Right lobe of liver (tissue), 6 donors: ENCODE measurements at regions not wholly inside any gene's neighbourhood (a gene's known extent, or its start where the extent isn't known, plus 50 kb on each side); places are given as distances from the start of the nearest gene placed in this dataset.

Experiments
- ATAC-seq, 4 donors: fragments of 200-7000 bp; cut with Tn5 transposase; one replicate each; pipeline ENCODE4 v1.9.1; 2020; ENCODE audit warnings: mild to moderate bottlenecking in 4 of 4, moderate library complexity in 4 of 4
- DNase-seq, 3 donors: peaks; one replicate each; pipeline ENCODE4 v3.0.0-alpha.2; 2020
- H3K27ac ChIP-seq, 3 donors: fragments of 200-600 bp; one replicate each; pipeline ENCODE4 v1.8.0; 2022
- H3K27me3 ChIP-seq, 2 donors: fragments of 200-600 bp; one replicate each; pipeline ENCODE4 v1.8.0; 2022
- H3K36me3 ChIP-seq, 4 donors: fragments of 200-600 bp; sonication (generic) in 1 of 4; one replicate each; pipeline versions ENCODE4 v1.5.1 to v1.8.0; 2017 to 2022; ENCODE audit warnings: control low read depth in 1 of 4
- H3K4me1 ChIP-seq, 4 donors: fragments of 200-600 bp; sonication (generic) in 1 of 4; one replicate each; pipeline versions ENCODE4 v1.5.1 to v1.8.0; 2017 to 2022; ENCODE audit warnings: control low read depth in 1 of 4
- H3K4me3 ChIP-seq, 3 donors: fragments of 200-600 bp; one replicate each; pipeline ENCODE4 v1.8.0; 2022
- H3K9me3 ChIP-seq, 4 donors: fragments of 200-600 bp; sonication (generic) in 1 of 4; one replicate each; pipeline versions ENCODE4 v1.5.1 to v1.8.0; 2017 to 2022; ENCODE audit warnings: control low read depth in 1 of 4
- POLR2A ChIP-seq: fragments of 450-650 bp; IDR thresholded peaks from one replicate; pipeline ENCODE4 v1.6.1; 2017; ENCODE audit warnings: antibody characterized with exemption, mild to moderate bottlenecking
- WGBS: methylation state at CpG from one replicate; pipeline ENCODE4 v1.1.6; 2018; ENCODE audit warnings: low coverage, low lambda C conversion rate; ENCODE audit not compliant: insufficient coverage; ENCODE audit errors: missing lambda C conversion rate; 5-methylcytosine and 5-hydroxymethylcytosine counted together
- intact Hi-C, 2 donors: fragments of 100-400 bp; cut with DNase I; formaldehyde crosslinking; loops; one replicate each; pipeline versions ENCODE4 v1.11.2 to v1.14.1; 2022
- TF ChIP-seq, protein P1 (sequence below), 4 donors: fragments of 200-600 bp in 3 of 4; fragments of 450-650 bp in 1 of 4; IDR thresholded peaks; one replicate each; pipeline versions ENCODE4 v1.5.1 to v1.8.0; 2016 to 2022; ENCODE audit warnings: antibody characterized with exemption in 4 of 4, mild to moderate bottlenecking in 2 of 4
- donor health status: DM: no; HTN: yes; CAD: no.
- donor health status: DM: no; HTN: no; CAD: no.
- donor health status: DM: no; HTN: no; CAD: no.
- donor health status: DM: no; HTN: yes; CAD: no.
- donor health status: DM: no; HTN: yes; CAD: no.

DNA sequence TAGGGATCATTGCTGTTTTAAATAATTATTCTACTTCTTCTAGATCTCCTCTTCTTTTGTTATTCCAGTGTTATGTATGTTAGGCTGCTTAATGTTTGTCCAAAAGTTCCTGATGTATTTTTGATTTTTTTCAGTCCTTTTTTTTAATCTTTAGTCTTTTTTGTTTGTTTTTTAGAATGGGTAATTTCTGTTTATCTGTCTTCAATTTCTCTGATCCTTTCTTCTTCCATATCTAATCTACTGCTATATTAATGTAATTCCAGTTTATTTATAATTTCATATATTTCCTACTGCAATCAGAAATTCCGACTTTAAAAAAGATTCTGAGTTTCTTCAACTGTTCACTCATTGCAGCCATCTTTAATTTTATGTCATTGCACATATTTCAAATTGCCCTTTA, 452.8 kb upstream of the POT1 start:
- intact Hi-C loops: no loop called here
- Histone ChIP-seq H3K4me1 (no peaks in the 10 kb centered on the region), H3K9me3 (no peaks in the 10 kb centered on the region), H3K27me3 (no peaks in the 10 kb centered on the region), H3K4me3 (no peak overlapping the region), H3K36me3 (no peaks in the 10 kb centered on the region), H3K27ac (no peak overlapping the region)
- TF ChIP-seq, protein P1, sequence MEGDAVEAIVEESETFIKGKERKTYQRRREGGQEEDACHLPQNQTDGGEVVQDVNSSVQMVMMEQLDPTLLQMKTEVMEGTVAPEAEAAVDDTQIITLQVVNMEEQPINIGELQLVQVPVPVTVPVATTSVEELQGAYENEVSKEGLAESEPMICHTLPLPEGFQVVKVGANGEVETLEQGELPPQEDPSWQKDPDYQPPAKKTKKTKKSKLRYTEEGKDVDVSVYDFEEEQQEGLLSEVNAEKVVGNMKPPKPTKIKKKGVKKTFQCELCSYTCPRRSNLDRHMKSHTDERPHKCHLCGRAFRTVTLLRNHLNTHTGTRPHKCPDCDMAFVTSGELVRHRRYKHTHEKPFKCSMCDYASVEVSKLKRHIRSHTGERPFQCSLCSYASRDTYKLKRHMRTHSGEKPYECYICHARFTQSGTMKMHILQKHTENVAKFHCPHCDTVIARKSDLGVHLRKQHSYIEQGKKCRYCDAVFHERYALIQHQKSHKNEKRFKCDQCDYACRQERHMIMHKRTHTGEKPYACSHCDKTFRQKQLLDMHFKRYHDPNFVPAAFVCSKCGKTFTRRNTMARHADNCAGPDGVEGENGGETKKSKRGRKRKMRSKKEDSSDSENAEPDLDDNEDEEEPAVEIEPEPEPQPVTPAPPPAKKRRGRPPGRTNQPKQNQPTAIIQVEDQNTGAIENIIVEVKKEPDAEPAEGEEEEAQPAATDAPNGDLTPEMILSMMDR (IDR thresholded peaks at IDR 0.05): no peak
- TF ChIP-seq POLR2A: no peak
- DNase-seq: no peak
- WGBS: 36% methylated on average over 1 of the region's 1 CpG
- ATAC-seq: no peak

GRCh38 chr7:125375942-125376341, 446.3 kb upstream of the POT1 start:
- Histone ChIP-seq H3K9me3 (no peaks in the 10 kb centered on the region), H3K4me3 (no peak overlapping the region), H3K36me3 (no peaks in the 10 kb centered on the region), H3K27ac (no peak overlapping the region), H3K27me3 (peaks cover 0 to 4% of the 10 kb centered on the region in 2 donors), H3K4me1 (no peaks in the 10 kb centered on the region)
- DNase-seq (no peak), ATAC-seq (no peak)
- WGBS: 69% methylated on average over 3 of the region's 3 CpGs
- TF ChIP-seq POLR2A: no peak
- TF ChIP-seq, protein P1 (IDR thresholded peaks at IDR 0.05): no peak
- intact Hi-C loops: no loop called here

GRCh38 chr7:125370502-125370901, 440.9 kb upstream of the POT1 start:
- Histone ChIP-seq H3K4me1 (no peaks in the 10 kb centered on the region), H3K36me3 (no peaks in the 10 kb centered on the region), H3K4me3 (no peak overlapping the region), H3K27me3 (peaks cover 0 to 4% of the 10 kb centered on the region in 2 donors), H3K27ac (no peak overlapping the region), H3K9me3 (no peaks in the 10 kb centered on the region)
- intact Hi-C loops: no loop called here
- DNase-seq: no peak
- 54% methylated on average over 2 of the region's 2 CpGs for WGBS
- no peak for TF ChIP-seq POLR2A
- TF ChIP-seq, protein P1 (IDR thresholded peaks at IDR 0.05): no peak
- ATAC-seq: no peak

- ATAC-seq (no peak), DNase-seq (no peak)
- intact Hi-C loops: no loop called here
- no peak overlapping the region for H3K27ac ChIP-seq
- 47% methylated on average over 4 of the region's 4 CpGs for WGBS
- no peaks in the 10 kb centered on the region for H3K36me3 ChIP-seq
- H3K9me3 ChIP-seq: no peaks in the 10 kb centered on the region
- no peak overlapping the region for H3K4me3 ChIP-seq
- no peaks in the 10 kb centered on the region for H3K27me3 ChIP-seq
- H3K4me1 ChIP-seq: no peaks in the 10 kb centered on the region
- TF ChIP-seq, protein P1 (IDR thresholded peaks at IDR 0.05): no peak
- no peak for TF ChIP-seq POLR2A
Observed at GRCh38 chr7:125363873-125364272, 434.2 kb upstream of the POT1 start.

DNA sequence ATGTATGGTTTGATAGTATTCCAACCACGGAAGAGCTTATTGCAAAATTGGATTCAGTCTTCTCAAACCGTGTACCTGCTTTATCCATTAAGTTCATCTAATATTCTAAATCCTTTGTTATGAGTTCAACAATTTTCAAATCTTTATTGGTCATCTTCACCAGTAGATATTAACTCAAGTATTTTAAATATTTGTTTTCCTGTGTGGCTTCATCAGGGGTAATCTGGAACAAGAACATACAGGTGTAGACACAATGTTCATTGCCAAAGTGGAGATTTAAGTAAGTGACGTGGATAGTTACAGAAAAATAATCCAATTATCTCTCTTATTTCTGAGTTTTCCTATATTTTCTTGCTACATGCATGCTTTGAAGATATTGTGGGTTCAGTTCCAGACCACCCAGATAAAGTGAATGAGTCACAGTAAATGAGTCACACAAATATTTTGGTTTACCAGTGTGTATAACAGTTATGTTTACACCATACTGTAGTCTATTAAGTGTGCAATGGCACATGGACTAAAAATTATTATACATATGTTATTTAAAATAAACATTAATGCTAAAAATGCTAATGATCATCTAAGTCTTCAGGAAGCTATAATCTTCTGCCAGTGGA, 429.0 kb upstream of the POT1 start:
- TF ChIP-seq, protein P1 (IDR thresholded peaks at IDR 0.05): no peak
- TF ChIP-seq POLR2A: no peak
- H3K36me3 ChIP-seq: no peaks in the 10 kb centered on the region
- no peak overlapping the region for H3K27ac ChIP-seq
- ATAC-seq: no peak
- WGBS: 51% methylated on average over 3 of the region's 3 CpGs
- intact Hi-C loops: no loop called here
- no peak overlapping the region for H3K4me3 ChIP-seq
- H3K4me1 ChIP-seq: no peaks in the 10 kb centered on the region
- DNase-seq: no peak
- H3K27me3 ChIP-seq: no peaks in the 10 kb centered on the region
- no peaks in the 10 kb centered on the region for H3K9me3 ChIP-seq
